ENCODE measurements at regions not wholly inside any gene's neighbourhood (a gene's known extent, or its start where the extent isn't known, plus 50 kb on each side); places are given as distances from the start of the nearest gene placed in this dataset.

DNA sequence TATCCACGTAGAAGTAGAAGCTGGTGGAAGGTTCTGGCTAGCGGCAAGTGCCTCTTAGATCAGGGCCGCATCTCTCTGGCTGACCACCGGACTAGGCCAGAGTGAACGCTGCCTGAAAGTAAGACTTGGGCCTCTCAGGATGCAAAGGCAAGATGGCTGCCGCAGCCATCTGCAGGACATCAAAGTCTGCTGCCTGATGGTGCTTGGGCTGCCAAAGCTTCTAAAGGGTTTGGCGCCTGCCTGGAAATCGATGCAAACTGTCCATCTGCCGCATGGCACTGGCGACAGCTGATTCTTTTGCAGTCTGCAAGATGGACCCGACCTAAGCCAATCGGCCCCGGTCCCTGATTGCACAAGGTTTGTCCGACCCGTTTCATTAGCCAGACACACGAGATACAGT is 196.7 kb upstream of the TBC1D5 start:
- no peak overlapping the region for H3K4me3 ChIP-seq (ENCODE audit: low read depth, low read length)
- H2AK5ac ChIP-seq (ENCODE audit: low read length): no peak overlapping the region

GRCh38 chr3:17938313-17938712 is 195.9 kb upstream of the TBC1D5 start:
- Histone ChIP-seq H3K14ac (ENCODE audit: low read length) (no peak overlapping the region), H2BK5ac (ENCODE audit: low read depth, low read length, poor library complexity) (no peak overlapping the region), H4K12ac (ENCODE audit: low read depth, low read length) (no peak overlapping the region), H3K18ac (ENCODE audit: low read length) (no peak overlapping the region), H2AK5ac (ENCODE audit: low read length) (no peak overlapping the region), H3K79me2 (ENCODE audit: control insufficient read depth, insufficient read depth, low read length, poor library complexity) (no peaks in the 10 kb centered on the region), H4K8ac (ENCODE audit: low read depth, low read length) (no peak overlapping the region), H3K4me1 (ENCODE audit: control insufficient read depth in 1 of 2, insufficient read depth in 2 of 2, low read length in 2 of 2) (no peaks in the 10 kb centered on the region), H3K9me3 (ENCODE audit: insufficient read depth, low read depth, low read length) (no peaks in the 10 kb centered on the region), H3K36me3 (ENCODE audit: control insufficient read depth in 1 of 2, insufficient read depth in 2 of 2, low read length in 2 of 2) (no peaks in the 10 kb centered on the region), H4K91ac (ENCODE audit: low read depth, low read length) (no peak overlapping the region), H3K27ac (ENCODE audit: low read depth, low read length) (no peak overlapping the region), H3K9ac (ENCODE audit: low read length) (no peak overlapping the region), H3K79me1 (ENCODE audit: low read length) (no peaks in the 10 kb centered on the region), H2BK120ac (ENCODE audit: insufficient read depth, low read length, poor library complexity) (no peak overlapping the region), H2AFZ (ENCODE audit: insufficient read depth, low read length, poor library complexity) (no peak overlapping the region), H3K4me2 (ENCODE audit: low read length) (no peak overlapping the region), H3K23ac (ENCODE audit: low read length) (no peak overlapping the region), H2BK12ac (ENCODE audit: low read length) (no peak overlapping the region), H3K4me3 (ENCODE audit: low read depth, low read length) (no peak overlapping the region), H3K4ac (ENCODE audit: low read depth, low read length) (no peak overlapping the region), H3K27me3 (ENCODE audit: insufficient read depth, low read length) (no peaks in the 10 kb centered on the region)
- no CpG with 5 or more reads among the region's 3 CpGs for WGBS (ENCODE audit: extremely low coverage, insufficient coverage, insufficient read length)
- no peak for DNase-seq

More for the DNA sequence above, 196.7 kb upstream of the TBC1D5 start:
- Histone ChIP-seq H2BK5ac (ENCODE audit: low read depth, low read length, poor library complexity) (no peak overlapping the region), H3K4ac (ENCODE audit: low read depth, low read length) (no peak overlapping the region), H3K18ac (ENCODE audit: low read length) (no peak overlapping the region), H3K23ac (ENCODE audit: low read length) (no peak overlapping the region), H3K79me1 (ENCODE audit: low read length) (no peaks in the 10 kb centered on the region), H3K27ac (ENCODE audit: low read depth, low read length) (no peak overlapping the region), H4K12ac (ENCODE audit: low read depth, low read length) (no peak overlapping the region), H2BK12ac (ENCODE audit: low read length) (no peak overlapping the region), H3K4me2 (ENCODE audit: low read length) (no peak overlapping the region), H4K91ac (ENCODE audit: low read depth, low read length) (no peak overlapping the region), H3K14ac (ENCODE audit: low read length) (no peak overlapping the region), H2BK120ac (ENCODE audit: insufficient read depth, low read length, poor library complexity) (no peak overlapping the region), H3K36me3 (ENCODE audit: control insufficient read depth in 1 of 2, insufficient read depth in 2 of 2, low read length in 2 of 2) (no peaks in the 10 kb centered on the region), H3K79me2 (ENCODE audit: control insufficient read depth, insufficient read depth, low read length, poor library complexity) (no peaks in the 10 kb centered on the region), H3K27me3 (ENCODE audit: insufficient read depth, low read length) (no peaks in the 10 kb centered on the region), H3K4me1 (ENCODE audit: control insufficient read depth in 1 of 2, insufficient read depth in 2 of 2, low read length in 2 of 2) (no peaks in the 10 kb centered on the region), H2AFZ (ENCODE audit: insufficient read depth, low read length, poor library complexity) (no peak overlapping the region), H4K8ac (ENCODE audit: low read depth, low read length) (no peak overlapping the region), H3K9me3 (ENCODE audit: insufficient read depth, low read depth, low read length) (no peaks in the 10 kb centered on the region), H3K9ac (ENCODE audit: low read length) (no peak overlapping the region)
- no peak for DNase-seq
- WGBS (ENCODE audit: extremely low coverage, insufficient coverage, insufficient read length): no CpG with 5 or more reads among the region's 16 CpGs

DNA sequence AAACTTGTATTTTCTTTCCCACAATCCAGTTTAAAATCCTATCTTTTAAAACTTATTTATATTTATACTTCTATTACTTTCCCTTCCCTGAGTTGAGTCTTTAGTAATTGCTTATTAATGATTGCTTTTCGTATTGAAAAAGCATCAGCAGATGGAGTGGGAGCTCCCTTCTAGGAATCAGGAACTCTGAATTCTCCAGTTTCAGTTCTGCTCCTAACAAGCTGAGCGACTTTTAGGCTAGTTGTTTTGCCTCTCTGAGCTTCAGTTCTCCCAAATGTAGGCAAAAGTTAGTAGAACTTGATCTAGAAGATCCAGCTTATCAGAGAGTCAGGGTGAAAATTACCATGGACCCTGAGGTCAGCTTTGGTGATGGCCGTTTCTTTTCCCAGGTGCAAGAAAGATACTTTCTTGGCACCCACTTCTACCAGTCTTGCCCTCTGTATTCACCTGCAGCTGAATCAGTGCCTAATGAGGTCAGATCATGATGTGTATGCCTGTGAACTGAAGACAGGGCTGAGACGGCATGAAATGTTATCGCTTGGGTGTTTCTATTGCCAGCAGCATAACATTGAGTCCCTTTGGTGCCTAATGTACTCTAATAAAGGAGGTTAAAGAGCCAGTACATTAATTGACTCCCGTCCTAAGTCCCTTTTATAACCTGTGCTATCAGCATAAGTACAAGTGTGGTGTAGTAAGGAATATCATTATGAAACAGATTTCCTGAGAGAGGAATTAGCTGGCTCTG is 194.5 kb upstream of the TBC1D5 start:
- H3K9ac ChIP-seq (ENCODE audit: low read length): no peak overlapping the region
- H2BK120ac ChIP-seq (ENCODE audit: insufficient read depth, low read length, poor library complexity): no peak overlapping the region
- H3K27me3 ChIP-seq (ENCODE audit: insufficient read depth, low read length): no peaks in the 10 kb centered on the region
- no peak overlapping the region for H3K4me3 ChIP-seq (ENCODE audit: low read depth, low read length)
- no peaks in the 10 kb centered on the region for H3K36me3 ChIP-seq (ENCODE audit: control insufficient read depth in 1 of 2, insufficient read depth in 2 of 2, low read length in 2 of 2)
- no peaks in the 10 kb centered on the region for H3K79me2 ChIP-seq (ENCODE audit: control insufficient read depth, insufficient read depth, low read length, poor library complexity)
- H2BK5ac ChIP-seq (ENCODE audit: low read depth, low read length, poor library complexity): no peak overlapping the region
- no peak overlapping the region for H2AFZ ChIP-seq (ENCODE audit: insufficient read depth, low read length, poor library complexity)
- H2BK12ac ChIP-seq (ENCODE audit: low read length): no peak overlapping the region
- H3K79me1 ChIP-seq (ENCODE audit: low read length): no peaks in the 10 kb centered on the region
- H3K4ac ChIP-seq (ENCODE audit: low read depth, low read length): no peak overlapping the region
- no peaks in the 10 kb centered on the region for H3K4me1 ChIP-seq (ENCODE audit: control insufficient read depth in 1 of 2, insufficient read depth in 2 of 2, low read length in 2 of 2)
- WGBS (ENCODE audit: extremely low coverage, insufficient coverage, insufficient read length): no CpG with 5 or more reads among the region's 6 CpGs
- no peak overlapping the region for H3K14ac ChIP-seq (ENCODE audit: low read length)
- no peak overlapping the region for H2AK5ac ChIP-seq (ENCODE audit: low read length)
- no peak overlapping the region for H4K8ac ChIP-seq (ENCODE audit: low read depth, low read length)
- H3K18ac ChIP-seq (ENCODE audit: low read length): no peak overlapping the region
- H4K12ac ChIP-seq (ENCODE audit: low read depth, low read length): no peak overlapping the region
- no peaks in the 10 kb centered on the region for H3K9me3 ChIP-seq (ENCODE audit: insufficient read depth, low read depth, low read length)
- H3K23ac ChIP-seq (ENCODE audit: low read length): no peak overlapping the region
- DNase-seq: no peak
- no peak overlapping the region for H3K27ac ChIP-seq (ENCODE audit: low read depth, low read length)
- H4K91ac ChIP-seq (ENCODE audit: low read depth, low read length): no peak overlapping the region
- no peak overlapping the region for H3K4me2 ChIP-seq (ENCODE audit: low read length)

- Histone ChIP-seq H3K9me3 (ENCODE audit: insufficient read depth, low read depth, low read length) (no peaks in the 10 kb centered on the region), H4K91ac (ENCODE audit: low read depth, low read length) (no peak overlapping the region), H3K9ac (ENCODE audit: low read length) (no peak overlapping the region), H4K8ac (ENCODE audit: low read depth, low read length) (no peak overlapping the region), H3K4me3 (ENCODE audit: low read depth, low read length) (no peak overlapping the region), H2BK12ac (ENCODE audit: low read length) (no peak overlapping the region), H2BK5ac (ENCODE audit: low read depth, low read length, poor library complexity) (no peak overlapping the region), H3K36me3 (ENCODE audit: control insufficient read depth in 1 of 2, insufficient read depth in 2 of 2, low read length in 2 of 2) (no peaks in the 10 kb centered on the region), H3K27me3 (ENCODE audit: insufficient read depth, low read length) (no peaks in the 10 kb centered on the region), H3K4me1 (ENCODE audit: control insufficient read depth in 1 of 2, insufficient read depth in 2 of 2, low read length in 2 of 2) (no peaks in the 10 kb centered on the region), H3K14ac (ENCODE audit: low read length) (no peak overlapping the region), H3K27ac (ENCODE audit: low read depth, low read length) (no peak overlapping the region), H3K79me2 (ENCODE audit: control insufficient read depth, insufficient read depth, low read length, poor library complexity) (no peaks in the 10 kb centered on the region), H3K79me1 (ENCODE audit: low read length) (no peaks in the 10 kb centered on the region), H3K18ac (ENCODE audit: low read length) (no peak overlapping the region), H2AK5ac (ENCODE audit: low read length) (no peak overlapping the region), H2AFZ (ENCODE audit: insufficient read depth, low read length, poor library complexity) (no peak overlapping the region), H3K4me2 (ENCODE audit: low read length) (no peak overlapping the region), H2BK120ac (ENCODE audit: insufficient read depth, low read length, poor library complexity) (no peak overlapping the region), H3K4ac (ENCODE audit: low read depth, low read length) (no peak overlapping the region), H4K12ac (ENCODE audit: low read depth, low read length) (no peak overlapping the region), H3K23ac (ENCODE audit: low read length) (no peak overlapping the region)
- DNase-seq: no peak
- WGBS (ENCODE audit: extremely low coverage, insufficient coverage, insufficient read length): no CpG with 5 or more reads among the region's 4 CpGs
These were observed 192.8 kb upstream of the TBC1D5 start for GRCh38 chr3:17935222-17935621.
